ENCODE measurements at regions not wholly inside any gene's neighbourhood (a gene's known extent, or its start where the extent isn't known, plus 50 kb on each side); places are given as distances from the start of the nearest gene placed in this dataset.

GRCh38 chr2:59588286-59588685 is 965.2 kb downstream of the BCL11A start:
- no peak overlapping the region for H3K4me2 ChIP-seq (ENCODE audit: low read depth, low read length)
- no peak overlapping the region for H2AFZ ChIP-seq (ENCODE audit: low read length)
- H3K27ac ChIP-seq (ENCODE audit: low read length): no peak overlapping the region
- H3K4me1 ChIP-seq (ENCODE audit: low read length): no peaks in the 10 kb centered on the region
- H3K4me3 ChIP-seq (ENCODE audit: low read length): no peak overlapping the region
- H3K9me2 ChIP-seq (replicated peaks; ENCODE audit: insufficient read depth, low read length): no peaks in the 10 kb centered on the region
- no peaks in the 10 kb centered on the region for H3K36me3 ChIP-seq (replicated peaks; ENCODE audit: insufficient read depth, low read length)
- TF ChIP-seq EZH2phosphoT487 (IDR thresholded peaks at IDR 0.05; ENCODE audit: low read length) (no peak), EZH2 (optimal IDR thresholded peaks at IDR 0.05; ENCODE audit: low read depth, low read length) (no peak), CTCF (IDR thresholded peaks at IDR 0.05; ENCODE audit: low read length) (no peak)
- no peak overlapping the region for H3K9ac ChIP-seq (ENCODE audit: low read length)
- H3K9me3 ChIP-seq (replicated peaks; ENCODE audit: insufficient read depth, low read length): no peaks in the 10 kb centered on the region
- H3F3A ChIP-seq (ENCODE audit: insufficient read depth, low read length): no peaks in the 10 kb centered on the region
- H4K20me1 ChIP-seq (ENCODE audit: insufficient read depth, low read length): no peaks in the 10 kb centered on the region
- DNase-seq: no peak
- no peaks in the 10 kb centered on the region for H3K27me3 ChIP-seq (replicated peaks; ENCODE audit: insufficient read depth, low read length)
- no peaks in the 10 kb centered on the region for H3K79me2 ChIP-seq (ENCODE audit: low read length)

- no peaks in the 10 kb centered on the region for H3F3A ChIP-seq (ENCODE audit: insufficient read depth, low read length)
- H3K9me2 ChIP-seq (replicated peaks; ENCODE audit: insufficient read depth, low read length): no peaks in the 10 kb centered on the region
- no peak overlapping the region for H3K4me2 ChIP-seq (ENCODE audit: low read depth, low read length)
- H3K36me3 ChIP-seq (replicated peaks; ENCODE audit: insufficient read depth, low read length): no peaks in the 10 kb centered on the region
- TF ChIP-seq EZH2phosphoT487 (IDR thresholded peaks at IDR 0.05; ENCODE audit: low read length): no peak
- TF ChIP-seq EZH2 (optimal IDR thresholded peaks at IDR 0.05; ENCODE audit: low read depth, low read length): no peak
- TF ChIP-seq CTCF (IDR thresholded peaks at IDR 0.05; ENCODE audit: low read length): no peak
- no peak overlapping the region for H3K4me3 ChIP-seq (ENCODE audit: low read length)
- H3K9ac ChIP-seq (ENCODE audit: low read length): no peak overlapping the region
- H2AFZ ChIP-seq (ENCODE audit: low read length): no peak overlapping the region
- H4K20me1 ChIP-seq (ENCODE audit: insufficient read depth, low read length): no peaks in the 10 kb centered on the region
- no peaks in the 10 kb centered on the region for H3K79me2 ChIP-seq (ENCODE audit: low read length)
- no peak for DNase-seq
- no peak overlapping the region for H3K27ac ChIP-seq (ENCODE audit: low read length)
- H3K27me3 ChIP-seq (replicated peaks; ENCODE audit: insufficient read depth, low read length): no peaks in the 10 kb centered on the region
- no peaks in the 10 kb centered on the region for H3K4me1 ChIP-seq (ENCODE audit: low read length)
- H3K9me3 ChIP-seq (replicated peaks; ENCODE audit: insufficient read depth, low read length): no peaks in the 10 kb centered on the region
Measured at GRCh38 chr2:59586176-59586575, 967.3 kb downstream of the BCL11A start.

- Histone ChIP-seq H3K9me3 (replicated peaks; ENCODE audit: insufficient read depth, low read length) (no peaks in the 10 kb centered on the region), H3K9ac (ENCODE audit: low read length) (no peak overlapping the region), H3K36me3 (replicated peaks; ENCODE audit: insufficient read depth, low read length) (no peaks in the 10 kb centered on the region), H3K4me2 (ENCODE audit: low read depth, low read length) (no peak overlapping the region), H3K4me3 (ENCODE audit: low read length) (no peak overlapping the region), H3K4me1 (ENCODE audit: low read length) (0 out of 2 replicates have a peak, but pooled peaks cover 2% of the 10 kb centered on the region), H3F3A (ENCODE audit: insufficient read depth, low read length) (no peaks in the 10 kb centered on the region), H4K20me1 (ENCODE audit: insufficient read depth, low read length) (no peaks in the 10 kb centered on the region), H3K27ac (ENCODE audit: low read length) (no peak overlapping the region), H2AFZ (ENCODE audit: low read length) (no peak overlapping the region), H3K9me2 (replicated peaks; ENCODE audit: insufficient read depth, low read length) (no peaks in the 10 kb centered on the region), H3K27me3 (replicated peaks; ENCODE audit: insufficient read depth, low read length) (no peaks in the 10 kb centered on the region), H3K79me2 (ENCODE audit: low read length) (no peaks in the 10 kb centered on the region)
- TF ChIP-seq EZH2phosphoT487 (IDR thresholded peaks at IDR 0.05; ENCODE audit: low read length): no peak
- no peak for TF ChIP-seq EZH2 (optimal IDR thresholded peaks at IDR 0.05; ENCODE audit: low read depth, low read length)
- TF ChIP-seq CTCF (IDR thresholded peaks at IDR 0.05; ENCODE audit: low read length): no peak
- DNase-seq: no peak
Measured at GRCh38 chr2:59585655-59586054, 967.8 kb downstream of the BCL11A start.

All from MM.1S (cell line).